ENCODE measurements at regions not wholly inside any gene's neighbourhood (a gene's known extent, or its start where the extent isn't known, plus 50 kb on each side); places are given as distances from the start of the nearest gene placed in this dataset.

DNA sequence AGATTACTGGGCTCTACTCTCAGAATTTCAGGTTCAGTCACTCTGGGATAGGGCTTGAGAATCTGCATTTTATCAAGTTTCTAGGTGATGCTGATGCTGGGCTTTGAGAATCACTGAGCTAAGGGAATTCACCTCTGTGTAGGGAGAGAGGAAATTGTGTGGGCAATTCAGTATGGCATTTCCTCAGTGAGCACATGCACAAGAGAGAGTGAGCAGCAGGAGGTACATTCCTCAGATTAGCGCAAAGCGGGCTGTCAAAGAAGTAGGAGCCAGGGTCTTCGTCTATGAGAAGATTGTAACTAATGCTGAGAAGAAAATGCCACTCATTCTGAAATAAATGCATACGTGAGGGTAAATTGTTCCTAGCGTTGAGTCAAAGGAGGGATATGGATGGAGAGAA lies 175.9 kb downstream of the KIF4B start:
- no peak overlapping the region for H3K4me3 ChIP-seq (replicated peaks in 1 of 3)
- no peaks in the 10 kb centered on the region for H3K9me3 ChIP-seq
- no peak for TF ChIP-seq POLR2A (IDR thresholded peaks at IDR 0.05)
- TF ChIP-seq, protein P1, sequence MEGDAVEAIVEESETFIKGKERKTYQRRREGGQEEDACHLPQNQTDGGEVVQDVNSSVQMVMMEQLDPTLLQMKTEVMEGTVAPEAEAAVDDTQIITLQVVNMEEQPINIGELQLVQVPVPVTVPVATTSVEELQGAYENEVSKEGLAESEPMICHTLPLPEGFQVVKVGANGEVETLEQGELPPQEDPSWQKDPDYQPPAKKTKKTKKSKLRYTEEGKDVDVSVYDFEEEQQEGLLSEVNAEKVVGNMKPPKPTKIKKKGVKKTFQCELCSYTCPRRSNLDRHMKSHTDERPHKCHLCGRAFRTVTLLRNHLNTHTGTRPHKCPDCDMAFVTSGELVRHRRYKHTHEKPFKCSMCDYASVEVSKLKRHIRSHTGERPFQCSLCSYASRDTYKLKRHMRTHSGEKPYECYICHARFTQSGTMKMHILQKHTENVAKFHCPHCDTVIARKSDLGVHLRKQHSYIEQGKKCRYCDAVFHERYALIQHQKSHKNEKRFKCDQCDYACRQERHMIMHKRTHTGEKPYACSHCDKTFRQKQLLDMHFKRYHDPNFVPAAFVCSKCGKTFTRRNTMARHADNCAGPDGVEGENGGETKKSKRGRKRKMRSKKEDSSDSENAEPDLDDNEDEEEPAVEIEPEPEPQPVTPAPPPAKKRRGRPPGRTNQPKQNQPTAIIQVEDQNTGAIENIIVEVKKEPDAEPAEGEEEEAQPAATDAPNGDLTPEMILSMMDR (IDR thresholded peaks at IDR 0.05): no peak
- no peaks in the 10 kb centered on the region for H3K36me3 ChIP-seq
- no peak overlapping the region for H3K27ac ChIP-seq
- no peaks in the 10 kb centered on the region for H3K27me3 ChIP-seq
- H3K4me1 ChIP-seq: no peaks in the 10 kb centered on the region
- no peak for DNase-seq
- WGBS, 2 donors: 80 to 91% methylated on average over 5 of the region's 5 CpGs
- intact Hi-C loops (cut with DNase I): no loop called here

DNA sequence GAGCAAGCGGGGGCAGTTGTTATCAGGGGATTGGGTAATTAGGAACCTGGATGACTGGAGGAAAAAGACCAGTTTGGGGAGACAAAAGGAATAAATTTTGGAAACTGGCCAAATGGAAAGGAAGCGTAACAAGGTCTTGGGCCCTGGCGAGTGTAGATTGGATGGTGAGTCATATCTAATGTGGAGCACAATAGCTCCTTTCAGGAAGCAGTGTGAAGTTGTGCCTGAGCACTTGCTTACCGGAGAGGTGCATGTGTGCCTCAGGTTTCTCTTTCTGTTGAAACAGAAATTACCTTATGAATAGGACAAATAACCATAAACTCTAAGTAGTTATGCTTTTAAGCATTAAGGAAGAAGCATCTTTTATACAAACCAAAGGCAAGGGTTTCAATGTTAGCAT lies 176.4 kb downstream of the KIF4B start:
- DNase-seq: no peak
- H3K9me3 ChIP-seq: no peaks in the 10 kb centered on the region
- TF ChIP-seq, protein P1 (IDR thresholded peaks at IDR 0.05): no peak
- no peak for TF ChIP-seq POLR2A (IDR thresholded peaks at IDR 0.05)
- no peaks in the 10 kb centered on the region for H3K4me1 ChIP-seq
- no peaks in the 10 kb centered on the region for H3K27me3 ChIP-seq
- H3K27ac ChIP-seq: no peak overlapping the region
- WGBS, 2 donors: 75 to 76% methylated on average over 4 of the region's 4 CpGs
- intact Hi-C loops (cut with DNase I): no loop called here
- H3K36me3 ChIP-seq: no peaks in the 10 kb centered on the region
- no peak overlapping the region for H3K4me3 ChIP-seq (replicated peaks in 1 of 3)

DNA sequence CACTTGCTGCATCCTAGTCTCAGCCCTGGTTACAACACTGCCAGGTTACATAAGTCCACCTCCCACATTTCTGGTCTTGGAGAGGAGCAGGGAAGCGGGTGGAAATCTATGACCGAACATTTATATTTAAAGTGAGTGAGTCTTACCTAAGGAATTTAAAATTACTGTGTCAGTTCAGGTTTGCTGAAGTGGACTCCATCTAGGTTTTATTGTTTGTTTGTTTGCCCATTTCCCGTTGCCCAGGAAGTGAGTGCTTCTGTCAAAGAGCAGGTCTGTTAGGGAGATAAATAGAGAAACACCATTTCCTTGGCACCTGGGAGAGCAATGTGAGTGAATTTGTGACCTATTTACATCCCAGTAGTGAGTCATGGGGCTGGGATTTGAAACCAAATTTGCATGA lies 179.5 kb downstream of the KIF4B start:
- Histone ChIP-seq H3K27me3 (no peaks in the 10 kb centered on the region), H3K4me3 (replicated peaks in 1 of 3) (no peak overlapping the region), H3K36me3 (no peaks in the 10 kb centered on the region), H3K4me1 (no peaks in the 10 kb centered on the region), H3K27ac (no peak overlapping the region), H3K9me3 (no peaks in the 10 kb centered on the region)
- no peak for DNase-seq
- WGBS, 2 donors: 73 to 76% methylated on average over 3 of the region's 3 CpGs
- TF ChIP-seq POLR2A (IDR thresholded peaks at IDR 0.05): no peak
- TF ChIP-seq, protein P1 (IDR thresholded peaks at IDR 0.05): no peak
- intact Hi-C loops (cut with DNase I): no loop called here

DNA sequence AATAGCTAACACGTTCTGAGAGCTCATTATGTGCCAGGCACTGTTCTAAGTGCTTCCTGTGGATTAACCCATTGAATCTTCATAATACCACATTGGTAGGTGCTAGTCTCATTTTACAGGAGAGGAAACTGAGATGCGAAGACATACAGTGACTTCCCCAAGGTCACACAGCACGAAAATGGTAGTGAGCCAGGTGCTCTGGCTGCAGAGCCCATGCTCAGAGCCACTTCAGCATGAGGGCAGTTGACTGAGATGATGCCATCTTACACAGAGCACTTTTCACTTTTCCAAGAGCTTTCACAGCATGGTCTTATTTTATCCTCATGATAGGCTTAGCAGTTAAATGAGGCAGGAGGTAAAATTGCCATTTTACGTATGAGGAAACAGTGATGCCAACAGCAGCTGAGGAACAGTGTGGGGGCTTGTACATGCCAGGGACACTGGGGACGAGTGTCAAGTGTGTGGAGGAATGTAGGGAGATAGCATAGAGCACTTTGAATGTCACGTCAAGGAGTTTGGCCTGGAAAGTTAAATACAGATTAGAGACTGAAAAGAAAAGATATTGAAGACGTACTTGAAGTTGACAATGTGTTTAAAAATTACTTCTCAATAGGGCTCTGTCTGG lies 180.0 kb downstream of the KIF4B start:
- intact Hi-C loops (cut with DNase I): no loop called here
- no peak overlapping the region for H3K27ac ChIP-seq
- TF ChIP-seq, protein P1 (IDR thresholded peaks at IDR 0.05): no peak
- TF ChIP-seq POLR2A (IDR thresholded peaks at IDR 0.05): no peak
- H3K9me3 ChIP-seq: no peaks in the 10 kb centered on the region
- DNase-seq: no peak
- H3K4me3 ChIP-seq (replicated peaks in 1 of 3): no peak overlapping the region
- WGBS, 2 donors: 66 to 76% methylated on average over 7 of the region's 7 CpGs
- no peaks in the 10 kb centered on the region for H3K27me3 ChIP-seq
- H3K36me3 ChIP-seq: no peaks in the 10 kb centered on the region
- no peaks in the 10 kb centered on the region for H3K4me1 ChIP-seq

DNA sequence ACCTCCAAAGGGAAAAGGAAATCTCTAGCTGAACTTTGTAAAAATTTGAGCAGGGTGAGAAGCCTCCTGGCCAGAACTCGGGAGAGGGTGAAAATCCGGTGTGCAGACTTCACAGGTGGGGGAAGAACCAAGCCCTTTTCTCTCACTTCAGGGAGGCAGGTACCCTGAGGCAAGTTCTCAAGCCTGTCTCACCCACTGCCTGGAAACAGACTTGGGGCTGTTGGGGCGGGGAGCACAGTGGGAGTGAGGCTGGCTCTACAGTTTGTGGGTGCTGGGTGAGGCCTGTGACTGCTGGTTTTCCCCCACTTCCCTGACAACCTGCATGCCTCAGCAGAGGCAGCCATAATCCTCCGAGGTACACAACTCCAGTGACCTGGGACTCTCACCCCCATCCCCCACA lies 187.1 kb downstream of the KIF4B start:
- TF ChIP-seq POLR2A (IDR thresholded peaks at IDR 0.05): no peak
- TF ChIP-seq, protein P1 (IDR thresholded peaks at IDR 0.05): no peak
- WGBS, 2 donors: 81 to 82% methylated on average over 4 of the region's 4 CpGs
- Histone ChIP-seq H3K27ac (no peak overlapping the region), H3K27me3 (no peaks in the 10 kb centered on the region), H3K4me3 (replicated peaks in 1 of 3) (no peak overlapping the region), H3K4me1 (no peaks in the 10 kb centered on the region), H3K36me3 (no peaks in the 10 kb centered on the region), H3K9me3 (no peaks in the 10 kb centered on the region)
- intact Hi-C loops (cut with DNase I): no loop called here
- no peak for DNase-seq
